Activated CD8-positive, alpha-beta memory T cell treated with anti-CD3 and anti-CD28 coated beads for 24 hours (primary cell): ENCODE measurements at regions not wholly inside any gene's neighbourhood (a gene's known extent, or its start where the extent isn't known, plus 50 kb on each side); places are given as distances from the start of the nearest gene placed in this dataset.

Experiments used
- DNase-seq: peaks from one replicate; pipeline ENCODE4 v3.0.0-alpha.2; 2020

- DNase-seq: no peak
Measured at GRCh38 chr2:234243871-234244565, 193.5 kb downstream of the SPP2 start.

GRCh38 chr2:234242459-234242836 lies 191.9 kb downstream of the SPP2 start:
- DNase-seq: no peak

DNA sequence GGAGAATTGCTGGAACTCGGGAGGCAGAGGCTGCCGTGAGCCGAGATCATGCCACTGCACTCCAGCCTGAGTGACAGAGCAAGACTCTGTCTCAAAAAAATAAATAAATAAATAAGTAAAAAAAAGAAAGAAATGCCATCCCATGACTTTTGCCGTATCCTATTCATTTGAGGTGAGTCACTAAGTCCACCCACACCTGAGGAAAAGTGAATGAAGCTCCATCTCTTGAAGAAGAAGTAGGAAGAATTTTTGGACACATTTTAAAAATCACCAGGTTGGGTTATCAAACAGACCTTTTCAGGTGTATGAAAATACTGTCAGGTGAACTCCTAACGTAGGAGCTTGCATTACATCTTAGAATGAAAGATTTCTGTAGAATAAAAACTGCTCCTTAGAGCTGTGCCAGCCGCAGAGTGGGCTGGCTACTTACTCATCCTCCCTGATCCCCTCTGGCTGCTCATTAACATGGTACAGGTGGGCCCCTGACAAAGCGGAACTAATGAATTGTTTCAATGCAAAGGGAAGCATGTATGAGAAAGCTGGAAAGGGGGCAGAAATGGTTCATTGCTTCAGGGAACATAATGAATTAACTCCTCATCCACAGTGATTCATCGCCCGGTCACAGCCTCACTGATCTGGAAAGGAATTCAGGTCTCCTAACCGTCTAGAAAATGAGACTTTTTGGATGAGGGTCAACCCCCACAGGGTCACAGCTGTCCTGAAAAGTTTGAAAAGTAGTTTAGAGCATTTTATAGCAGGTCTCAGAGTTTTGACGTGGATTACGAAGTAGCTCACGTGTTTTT lies 191.4 kb downstream of the SPP2 start:
- no peak for DNase-seq

GRCh38 chr2:234240917-234241316 lies 190.4 kb downstream of the SPP2 start:
- DNase-seq: no peak

DNA sequence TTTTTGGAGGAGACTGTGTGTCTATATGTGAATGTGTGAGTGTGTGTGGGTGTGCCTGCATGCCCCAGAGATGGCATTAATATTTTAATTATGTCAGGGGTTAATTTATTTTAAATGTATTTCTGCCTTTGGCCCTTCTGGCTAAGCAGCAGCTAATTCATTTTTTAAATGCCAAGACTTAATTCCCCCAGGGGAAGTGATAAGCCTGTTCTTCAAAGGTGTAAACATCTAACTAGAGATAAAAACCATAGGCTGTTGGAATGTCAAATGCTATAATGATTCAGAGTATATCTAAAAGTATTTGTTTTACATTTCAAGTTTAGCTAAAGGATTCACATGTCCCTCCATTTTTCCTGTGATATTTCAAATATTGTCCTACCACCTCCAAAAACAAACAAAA lies 184.7 kb downstream of the SPP2 start:
- DNase-seq: no peak

GRCh38 chr2:234231460-234231859 lies 181.0 kb downstream of the SPP2 start:
- DNase-seq: no peak

GRCh38 chr2:234219046-234219310 lies 168.5 kb downstream of the SPP2 start:
- no peak for DNase-seq

DNA sequence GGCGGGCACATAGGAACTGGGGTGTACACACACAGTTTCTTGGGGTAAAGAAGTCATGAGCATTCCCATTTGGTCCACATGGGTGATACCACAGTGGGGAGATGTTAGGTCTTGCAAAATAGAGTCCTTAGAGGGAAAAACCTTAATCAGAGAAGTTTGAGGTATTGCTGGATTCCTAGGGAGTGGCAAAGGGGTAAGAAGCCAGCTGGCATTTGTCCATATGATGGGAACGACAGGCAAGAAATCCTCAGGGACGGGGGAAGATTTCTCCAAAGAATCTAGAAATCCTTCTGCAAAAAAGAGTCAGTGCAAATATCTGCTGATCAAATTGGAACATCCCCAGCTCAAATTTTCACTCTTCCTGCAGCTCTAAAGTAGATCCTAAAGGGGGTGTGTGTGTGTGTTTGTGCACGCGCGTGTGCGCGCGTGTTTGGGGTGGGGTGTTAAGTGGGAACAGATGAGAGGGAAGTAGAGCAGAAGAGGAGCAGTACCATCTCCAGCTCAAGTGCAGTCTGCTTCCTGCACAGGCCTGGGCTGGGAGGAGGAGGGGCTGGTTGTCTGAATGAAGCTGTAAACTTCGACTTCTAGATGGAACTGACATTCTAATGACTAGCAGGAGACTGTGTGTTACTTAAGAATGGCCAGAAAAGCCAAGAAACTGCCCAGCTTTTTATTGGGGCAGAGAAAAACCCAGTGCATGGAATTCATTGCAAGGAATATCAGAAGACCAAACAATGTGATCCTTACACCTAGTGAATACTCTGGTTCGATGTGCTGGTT lies 168.0 kb downstream of the SPP2 start:
- DNase-seq: no peak

GRCh38 chr2:234212534-234212933 lies 162.0 kb downstream of the SPP2 start:
- no peak for DNase-seq

DNA sequence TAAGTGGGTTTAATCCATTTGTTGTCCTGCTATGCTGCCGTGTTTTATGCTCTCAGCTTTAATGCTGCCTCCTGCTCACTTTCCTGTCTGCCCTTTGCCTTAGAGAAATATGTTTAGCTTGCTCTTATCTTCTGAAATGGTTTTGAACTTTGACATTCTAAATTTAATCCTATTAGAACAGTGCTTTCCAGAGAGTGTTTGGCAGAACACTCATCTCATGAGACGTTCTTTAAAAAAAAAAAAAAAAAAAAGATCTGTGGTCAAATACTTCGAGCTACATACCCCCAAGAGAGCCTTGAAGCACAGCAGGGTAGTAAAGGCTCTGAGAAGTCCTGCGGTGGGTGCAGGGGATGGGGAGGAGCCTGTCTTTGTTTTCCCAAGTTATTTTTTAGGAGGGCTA lies 161.3 kb downstream of the SPP2 start:
- no peak for DNase-seq

- no peak for DNase-seq
Measured at GRCh38 chr2:234206738-234207137, 156.2 kb downstream of the SPP2 start.

DNA sequence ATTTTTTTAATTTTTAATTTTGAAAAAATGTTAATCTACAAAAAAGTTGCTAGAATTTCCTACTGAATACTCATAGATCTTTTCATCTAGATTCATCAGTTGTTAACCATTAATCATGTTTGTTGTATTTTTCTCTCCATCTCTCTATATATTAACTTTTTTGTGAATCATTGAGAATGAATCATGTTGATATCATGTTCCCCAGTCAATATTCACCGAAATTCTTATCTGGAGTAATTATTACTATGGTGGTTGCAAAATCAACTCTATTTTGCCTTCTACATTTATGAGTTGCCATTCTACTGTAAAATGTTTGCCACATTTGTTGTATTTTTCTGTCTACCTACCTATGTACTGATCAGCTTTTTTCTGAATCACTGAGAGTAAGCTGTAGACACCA lies 154.0 kb downstream of the SPP2 start:
- DNase-seq: no peak

- DNase-seq: no peak
Measured at GRCh38 chr2:234203135-234203984, 152.9 kb downstream of the SPP2 start.

- DNase-seq: no peak
Measured at GRCh38 chr2:234202601-234203000, 152.1 kb downstream of the SPP2 start.

DNA sequence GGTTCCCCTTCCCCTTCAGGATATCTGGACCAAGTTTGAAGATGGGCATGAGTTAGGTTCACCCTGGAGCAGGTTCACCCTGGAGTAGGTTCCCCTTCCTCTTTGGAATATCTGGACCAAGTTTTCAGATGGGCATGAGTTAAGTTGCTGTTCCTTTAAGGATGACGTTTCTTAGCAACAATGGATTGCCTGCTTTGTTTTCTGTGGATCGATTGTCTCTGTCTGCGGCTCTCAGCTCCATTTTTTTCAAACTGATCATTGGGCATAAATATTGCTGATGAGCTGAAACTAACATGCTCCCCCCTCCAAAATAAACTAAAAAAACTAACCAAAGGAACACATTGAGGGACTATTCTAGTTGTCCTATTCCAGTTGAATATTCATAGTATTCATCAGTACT lies 149.5 kb downstream of the SPP2 start:
- no peak for DNase-seq

- DNase-seq: no peak
Measured at GRCh38 chr2:234198976-234199375, 148.5 kb downstream of the SPP2 start.

DNA sequence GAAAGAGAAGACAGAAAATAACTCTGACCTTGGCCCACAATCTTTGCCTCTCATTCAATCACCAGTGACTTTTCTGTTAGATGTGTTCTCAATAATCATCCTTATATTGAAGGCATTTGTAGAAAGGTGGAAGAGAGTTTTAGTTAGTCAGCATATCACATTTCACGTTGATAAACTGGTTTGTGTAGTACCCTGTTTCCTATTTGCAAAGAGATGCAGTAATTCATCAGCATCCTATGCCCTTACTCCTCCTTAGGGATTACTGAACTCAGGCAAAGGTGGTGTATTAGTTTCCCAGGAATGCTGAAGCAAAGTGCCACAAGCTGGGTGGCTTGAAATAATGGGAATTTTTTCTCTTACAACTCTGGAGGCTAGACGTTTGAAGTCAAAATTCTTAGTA lies 145.0 kb downstream of the SPP2 start:
- no peak for DNase-seq

- no peak for DNase-seq
Measured at GRCh38 chr2:234193977-234194563, 143.6 kb downstream of the SPP2 start.

DNA sequence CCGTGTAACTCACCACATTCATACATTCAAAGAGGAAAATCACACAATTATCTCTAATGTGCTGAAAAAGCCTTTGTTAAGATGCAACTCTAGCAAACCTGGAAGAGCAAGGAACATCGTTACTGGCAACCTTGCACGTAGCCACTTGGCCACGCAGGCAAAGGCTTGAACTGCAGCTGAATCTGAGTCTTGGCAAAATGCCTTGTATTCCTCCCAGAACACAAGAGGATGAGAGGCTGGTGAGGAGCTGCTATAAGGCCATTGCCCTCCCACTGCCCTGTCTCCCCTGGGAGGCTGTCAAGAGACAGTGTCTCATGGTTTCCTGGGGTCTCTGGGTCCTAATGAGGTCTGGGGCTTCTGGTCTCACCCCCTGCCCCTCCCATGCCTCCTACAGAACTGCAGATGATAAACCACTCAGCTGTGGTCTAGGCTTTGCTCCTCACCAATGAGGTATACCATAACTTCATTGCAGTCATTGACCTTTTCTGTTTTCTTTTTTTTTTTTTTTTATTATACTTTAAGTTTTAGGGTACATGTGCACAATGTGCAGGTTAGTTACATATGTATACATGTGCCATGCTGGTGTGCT lies 141.4 kb downstream of the SPP2 start:
- DNase-seq: no peak

DNA sequence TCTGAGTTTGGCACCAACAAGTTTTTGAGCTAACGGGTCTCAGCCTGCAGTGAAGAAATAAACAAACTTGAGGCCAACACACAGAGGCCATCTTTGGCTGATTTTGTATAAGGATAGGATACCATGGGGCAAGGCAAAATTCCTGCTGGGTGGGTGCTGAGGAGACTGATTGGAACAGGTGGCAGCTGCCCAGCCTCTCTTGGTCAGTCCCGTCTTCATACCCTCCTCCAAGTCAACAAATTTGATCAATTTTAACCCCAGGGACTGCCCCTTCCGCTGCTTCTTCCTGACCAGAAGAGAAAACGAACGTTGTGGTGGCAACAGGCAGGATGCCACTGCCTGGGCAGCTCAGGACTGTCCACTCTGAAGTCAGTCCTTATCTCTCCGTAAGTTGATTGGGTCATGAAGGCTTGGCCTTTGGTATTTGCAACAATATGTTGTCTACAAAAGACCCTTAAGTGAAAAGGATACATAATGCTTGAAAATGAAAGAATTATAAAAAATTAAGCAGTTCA lies 139.3 kb downstream of the SPP2 start:
- DNase-seq: no peak

GRCh38 chr2:234189230-234189629 lies 138.7 kb downstream of the SPP2 start:
- DNase-seq: no peak

DNA sequence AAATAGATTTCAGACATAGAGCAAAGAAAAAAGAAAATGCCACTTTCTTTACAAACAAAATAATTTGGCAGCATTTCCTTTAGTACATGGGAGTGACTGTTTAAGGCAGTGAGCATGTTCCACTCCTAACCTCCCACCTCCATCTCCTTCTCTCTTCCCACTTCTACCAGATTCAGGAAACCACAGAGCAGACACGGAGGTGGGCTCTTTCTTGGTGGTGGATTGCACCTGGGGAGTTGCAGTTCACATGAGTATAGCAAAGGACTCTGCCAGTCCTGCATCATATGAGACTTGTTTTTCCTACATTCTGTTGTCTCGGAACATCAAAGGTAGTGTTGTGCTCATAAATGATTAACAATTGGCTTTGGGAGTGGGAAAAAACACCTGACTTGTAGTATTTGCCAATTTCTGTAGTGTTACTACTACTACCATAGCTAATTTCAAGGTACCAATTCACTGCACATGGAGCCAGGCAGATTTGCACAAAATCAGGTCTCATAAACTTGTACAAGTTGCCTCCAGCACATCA lies 137.2 kb downstream of the SPP2 start:
- no peak for DNase-seq
